Left lung (tissue), 4 donors: ENCODE measurements at regions not wholly inside any gene's neighbourhood (a gene's known extent, or its start where the extent isn't known, plus 50 kb on each side); places are given as distances from the start of the nearest gene placed in this dataset.
A peak's percentile ranks its signal among the peaks of the same experiment; 100 is the strongest.

ENCODE experiments used
- ATAC-seq: fragments of 200-7000 bp; cut with Tn5 transposase; one replicate; pipeline ENCODE4 v1.9.1; 2020; ENCODE audit warnings: moderate library complexity
- DNase-seq, 4 donors: peaks; one replicate each; pipeline ENCODE4 v3.0.0-alpha.2; 2013 to 2020
- H3K27ac ChIP-seq, 2 donors: fragments of 200-600 bp; sonication (generic) in 1 of 2; one replicate each; pipeline versions ENCODE4 v1.5.0 to v1.8.0; 2020 to 2021
- H3K27me3 ChIP-seq, 2 donors: fragments of 200-600 bp; sonication (generic) in 1 of 2; one replicate each; pipeline versions ENCODE4 v1.5.0 to v1.8.0; 2020 to 2021
- H3K36me3 ChIP-seq, 2 donors: fragments of 200-600 bp; sonication (generic) in 1 of 2; one replicate each; pipeline versions ENCODE4 v1.5.0 to v1.8.0; 2020 to 2021
- H3K4me1 ChIP-seq, 2 donors: fragments of 200-600 bp; one replicate each; pipeline ENCODE4 v1.8.0; 2021
- H3K4me3 ChIP-seq, 2 donors: fragments of 200-600 bp; sonication (generic) in 1 of 2; one replicate each; pipeline versions ENCODE4 v1.5.0 to v1.8.0; 2020 to 2021; ENCODE audit warnings: mild to moderate bottlenecking in 1 of 2
- H3K9me3 ChIP-seq, 2 donors: fragments of 200-600 bp; sonication (generic) in 1 of 2; one replicate each; pipeline versions ENCODE4 v1.5.0 to v1.8.0; 2020 to 2021
- CTCF ChIP-seq, 2 donors: fragments of 200-600 bp; sonication (generic) in 1 of 2; IDR thresholded peaks; one replicate each; pipeline versions ENCODE4 v1.5.0 to v1.8.0; 2021; ENCODE audit warnings: antibody characterized with exemption in 2 of 2
- intact Hi-C, 2 donors: fragments of 100-400 bp; cut with DNase I; formaldehyde crosslinking; loops; one replicate each; pipeline versions ENCODE4 v1.11.2 to v1.14.2; 2022
- donor health status: DM: no; HTN: yes; CAD: no.
- donor health status: DM: no; HTN: no; CAD: no.

GRCh38 chr2:37569131-37569823 lies 102.2 kb downstream of the CDC42EP3 start:
- no peak for ATAC-seq
- intact Hi-C loops, result no loop called here

DNA sequence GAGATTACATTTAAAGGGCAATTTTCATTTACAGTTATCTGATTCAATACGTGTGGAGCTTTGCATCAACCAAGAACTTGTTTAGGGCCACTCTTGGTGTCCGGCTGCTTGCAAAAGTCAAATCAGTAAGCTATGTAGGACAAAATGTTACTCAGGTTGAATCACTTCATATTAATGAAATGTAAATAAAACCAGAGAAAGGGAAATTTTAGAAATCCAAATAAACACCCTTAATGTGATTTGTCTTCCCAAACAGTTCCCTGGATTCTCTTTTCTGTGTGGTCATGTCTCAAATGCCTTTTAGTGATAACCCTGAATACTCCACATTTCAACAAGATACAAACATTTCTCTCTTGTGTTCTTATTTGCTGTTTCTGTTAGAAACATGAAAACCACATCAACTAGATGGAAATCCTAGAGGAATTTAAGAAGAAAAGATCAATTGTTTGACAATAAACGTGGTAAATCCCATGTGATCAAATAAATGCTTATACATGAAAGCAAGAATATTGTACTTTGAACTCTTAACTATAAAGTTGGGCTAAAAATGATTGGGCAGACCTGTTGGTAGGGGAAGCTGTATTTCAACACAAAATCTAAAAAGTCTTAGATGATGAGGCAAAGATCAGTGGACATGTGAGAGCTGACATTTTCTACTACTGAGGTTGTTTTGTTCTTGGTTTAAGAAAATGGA lies 101.3 kb downstream of the CDC42EP3 start:
- DNase-seq (no peak), ATAC-seq (no peak)
- TF ChIP-seq CTCF (IDR thresholded peaks at IDR 0.05), result no peak
- H3K4me1 ChIP-seq, result peaks cover 0 to 7% of the 10 kb centered on the region in 2 donors
- intact Hi-C loops, result no loop called here
- H3K27me3 ChIP-seq, result no peaks in the 10 kb centered on the region
- H3K4me3 ChIP-seq, result no peak overlapping the region
- H3K9me3 ChIP-seq, result no peaks in the 10 kb centered on the region
- H3K27ac ChIP-seq, result no peak overlapping the region
- H3K36me3 ChIP-seq, result no peaks in the 10 kb centered on the region

More at GRCh38 chr2:37569131-37569823, 102.2 kb downstream of the CDC42EP3 start:
- H3K4me3 ChIP-seq, result no peak overlapping the region
- H3K4me1 ChIP-seq, result peaks cover 0 to 7% of the 10 kb centered on the region in 2 donors
- no peak for DNase-seq
- H3K36me3 ChIP-seq, result no peaks in the 10 kb centered on the region
- H3K27ac ChIP-seq, result no peak overlapping the region
- no peak for TF ChIP-seq CTCF (IDR thresholded peaks at IDR 0.05)
- no peaks in the 10 kb centered on the region for H3K27me3 ChIP-seq
- H3K9me3 ChIP-seq, result no peaks in the 10 kb centered on the region

GRCh38 chr2:37570773-37571586 lies 100.5 kb downstream of the CDC42EP3 start:
- peak; percentile 27 for ATAC-seq
- H3K4me3 ChIP-seq, result no peak overlapping the region
- intact Hi-C loops, result no loop called here
- no peaks in the 10 kb centered on the region for H3K27me3 ChIP-seq
- H3K36me3 ChIP-seq, result no peaks in the 10 kb centered on the region
- peaks cover 0 to 7% of the 10 kb centered on the region in 2 donors for H3K4me1 ChIP-seq
- no peaks in the 10 kb centered on the region for H3K9me3 ChIP-seq
- H3K27ac ChIP-seq, result no peak overlapping the region
- DNase-seq, result no peak
- TF ChIP-seq CTCF (IDR thresholded peaks at IDR 0.05), result no peak

- Histone ChIP-seq H3K27ac (no peak overlapping the region), H3K9me3 (no peaks in the 10 kb centered on the region), H3K27me3 (no peaks in the 10 kb centered on the region), H3K4me3 (no peak overlapping the region), H3K4me1 (peaks cover 0 to 7% of the 10 kb centered on the region in 2 donors), H3K36me3 (no peaks in the 10 kb centered on the region)
- ATAC-seq (no peak), DNase-seq (no peak)
- TF ChIP-seq CTCF (IDR thresholded peaks at IDR 0.05), result no peak
- intact Hi-C loops, result no loop called here
Observed at GRCh38 chr2:37571587-37572136, 99.8 kb downstream of the CDC42EP3 start.
